Skeletal muscle satellite cell (primary cell): ENCODE measurements at regions not wholly inside any gene's neighbourhood (a gene's known extent, or its start where the extent isn't known, plus 50 kb on each side); places are given as distances from the start of the nearest gene placed in this dataset.

Source experiments
- H3K27me3 ChIP-seq: 2 replicates; pipeline ENCODE4 v1.7.0; 2013; ENCODE audit warnings: low read length; ENCODE audit not compliant: control insufficient read depth, insufficient read depth
- H3K36me3 ChIP-seq: 2 replicates; pipeline ENCODE4 v1.7.0; 2013; ENCODE audit warnings: mild to moderate bottlenecking, control low read depth, low read length; ENCODE audit not compliant: insufficient read depth
- H3K4me1 ChIP-seq: 2 replicates; pipeline ENCODE4 v1.7.0; 2013; ENCODE audit warnings: low read length; ENCODE audit not compliant: control insufficient read depth, insufficient read depth
- H3K4me2 ChIP-seq: 2 replicates; pipeline ENCODE4 v1.7.0; 2013; ENCODE audit warnings: mild to moderate bottlenecking, low read length
- H3K4me3 ChIP-seq: 2 replicates; pipeline ENCODE4 v1.7.0; 2013; ENCODE audit warnings: low read length
- H3K9ac ChIP-seq: 2 replicates; pipeline ENCODE4 v1.7.0; 2013; ENCODE audit warnings: mild to moderate bottlenecking, low read depth, low read length, moderate library complexity
- H3K9me3 ChIP-seq: replicated peaks from 2 replicates; pipeline ENCODE4 v1.7.0; 2013; ENCODE audit warnings: mild to moderate bottlenecking, control low read depth, low read length

DNA sequence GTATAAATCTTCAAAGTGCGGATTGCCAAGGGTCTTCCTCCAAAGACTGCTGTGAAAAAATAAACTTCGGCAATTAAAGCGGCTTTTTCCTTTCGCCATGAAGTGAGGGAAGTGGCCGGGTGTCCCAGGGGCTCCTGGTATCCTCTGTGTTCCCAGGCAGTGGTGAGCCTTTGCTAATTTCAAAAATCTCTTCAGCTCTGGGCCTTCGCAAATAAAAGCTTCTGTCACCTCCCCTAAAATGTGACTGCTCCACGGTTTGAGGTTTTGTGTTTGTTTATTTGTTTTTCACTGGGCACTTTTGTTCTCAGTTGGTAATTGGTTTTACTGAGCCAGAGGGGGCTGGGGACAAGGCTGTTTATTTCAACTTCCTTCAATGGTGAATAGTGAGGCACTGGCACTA is 270.1 kb upstream of the POU3F3 start:
- Histone ChIP-seq H3K4me2 (no peak overlapping the region), H3K4me3 (no peak overlapping the region), H3K36me3 (no peaks in the 10 kb centered on the region), H3K9me3 (no peaks in the 10 kb centered on the region), H3K9ac (no peak overlapping the region), H3K27me3 (no peaks in the 10 kb centered on the region), H3K4me1 (no peaks in the 10 kb centered on the region)

DNA sequence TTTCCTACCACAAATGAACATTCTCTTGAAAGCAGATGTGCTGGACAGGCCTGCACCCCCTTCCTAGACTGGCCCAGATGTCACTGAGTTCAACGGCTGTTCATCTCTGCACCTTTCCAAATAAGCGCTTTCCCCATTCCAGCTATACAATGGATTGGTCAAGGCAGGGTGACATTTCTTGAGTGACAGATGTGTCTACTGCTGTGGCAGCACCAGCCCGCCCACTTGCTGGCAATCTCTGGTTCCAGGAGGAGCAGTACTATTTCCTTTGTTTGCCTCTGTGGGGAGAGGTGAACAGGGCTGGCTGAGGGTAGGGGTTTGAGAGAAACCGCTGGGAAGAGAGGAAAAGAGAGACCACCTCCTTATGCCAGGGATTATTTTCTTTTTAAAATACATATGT is 269.5 kb upstream of the POU3F3 start:
- no peaks in the 10 kb centered on the region for H3K9me3 ChIP-seq
- H3K4me2 ChIP-seq, result no peak overlapping the region

GRCh38 chr2:104595576-104595975 is 258.3 kb upstream of the POU3F3 start:
- Histone ChIP-seq H3K9me3 (no peaks in the 10 kb centered on the region), H3K27me3 (no peaks in the 10 kb centered on the region), H3K4me1 (no peaks in the 10 kb centered on the region), H3K4me3 (no peak overlapping the region), H3K36me3 (no peaks in the 10 kb centered on the region), H3K4me2 (no peak overlapping the region), H3K9ac (no peak overlapping the region)

More for the DNA sequence above, 269.5 kb upstream of the POU3F3 start:
- H3K9ac ChIP-seq, result no peak overlapping the region
- H3K27me3 ChIP-seq, result no peaks in the 10 kb centered on the region
- no peaks in the 10 kb centered on the region for H3K36me3 ChIP-seq
- H3K4me3 ChIP-seq, result no peak overlapping the region
- no peaks in the 10 kb centered on the region for H3K4me1 ChIP-seq

DNA sequence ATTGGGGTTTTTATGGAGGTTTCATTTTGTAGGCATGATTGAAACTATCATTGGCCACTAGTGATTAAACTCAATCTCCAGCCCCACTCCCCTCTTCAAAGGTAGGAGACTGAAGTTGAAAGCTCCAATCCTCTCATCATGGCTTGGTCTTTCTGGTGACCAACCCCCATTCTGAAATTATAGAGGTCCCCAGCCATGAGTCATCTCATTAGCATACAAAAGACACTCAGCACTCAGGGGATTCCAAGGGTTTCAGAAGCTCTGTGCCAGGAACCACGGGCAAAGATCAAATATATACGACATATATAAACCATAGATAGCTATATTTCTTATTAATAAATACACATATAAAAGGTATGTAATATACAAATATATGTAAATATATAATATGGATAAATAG is 256.0 kb upstream of the POU3F3 start:
- Histone ChIP-seq H3K4me2 (no peak overlapping the region), H3K36me3 (no peaks in the 10 kb centered on the region), H3K4me3 (no peak overlapping the region), H3K9me3 (no peaks in the 10 kb centered on the region), H3K27me3 (no peaks in the 10 kb centered on the region), H3K9ac (no peak overlapping the region), H3K4me1 (no peaks in the 10 kb centered on the region)

DNA sequence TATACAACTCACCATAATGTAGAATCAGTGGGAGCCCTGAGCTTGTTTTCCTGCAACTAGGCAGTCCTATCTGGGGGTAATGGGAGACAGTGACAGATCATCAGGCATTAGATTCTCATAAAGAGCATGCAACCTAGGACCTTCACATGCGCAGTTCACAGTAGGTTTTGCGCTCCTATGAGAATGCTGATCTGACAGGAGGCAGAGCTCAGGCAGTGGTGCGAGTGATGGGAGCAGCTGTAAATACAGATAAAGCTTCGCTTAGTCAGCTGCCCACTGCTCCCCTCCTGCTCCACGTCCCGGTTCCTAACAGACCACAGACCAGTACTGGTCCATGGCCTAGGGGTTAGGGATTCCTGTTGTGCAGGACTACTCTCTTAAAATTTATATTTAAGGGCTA is 255.3 kb upstream of the POU3F3 start:
- H3K4me2 ChIP-seq, result no peak overlapping the region
- H3K9ac ChIP-seq, result no peak overlapping the region
- no peak overlapping the region for H3K4me3 ChIP-seq
- no peaks in the 10 kb centered on the region for H3K27me3 ChIP-seq
- H3K36me3 ChIP-seq, result no peaks in the 10 kb centered on the region
- H3K9me3 ChIP-seq, result no peaks in the 10 kb centered on the region
- H3K4me1 ChIP-seq, result no peaks in the 10 kb centered on the region

DNA sequence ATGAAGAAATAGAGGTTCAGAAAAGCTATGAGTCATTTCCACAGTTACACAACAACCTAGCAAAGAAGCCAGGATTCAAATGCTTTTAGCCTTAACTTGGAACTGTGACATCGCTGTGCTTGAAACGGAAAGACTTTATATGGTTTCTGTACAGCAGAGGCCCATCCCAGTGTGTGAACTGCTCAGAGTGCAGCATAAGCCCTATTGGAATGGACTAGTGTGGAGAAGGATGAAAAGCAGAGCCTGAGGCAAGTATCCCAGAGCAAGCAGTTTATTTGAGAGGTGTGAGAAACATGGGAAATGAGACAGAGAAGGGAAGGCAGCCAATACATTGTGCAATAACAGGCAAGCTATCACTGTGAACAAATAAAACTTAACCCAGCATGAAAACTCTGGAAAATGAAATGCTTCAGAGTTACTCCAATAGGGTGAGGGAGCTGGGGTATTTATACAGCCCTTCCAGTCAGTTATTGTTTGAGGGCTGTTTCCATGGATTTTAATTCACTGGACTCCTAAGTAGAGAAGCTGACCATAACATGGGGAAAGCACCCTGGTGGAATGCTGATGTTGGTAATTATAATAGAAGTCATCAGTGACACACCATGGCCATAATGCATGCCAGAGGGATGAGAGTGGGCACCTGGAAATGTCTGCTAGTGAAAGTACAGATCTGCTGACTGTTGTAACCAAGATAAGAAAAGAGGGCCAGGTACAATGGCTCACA is 254.0 kb upstream of the POU3F3 start:
- no peaks in the 10 kb centered on the region for H3K4me1 ChIP-seq
- H3K36me3 ChIP-seq, result no peaks in the 10 kb centered on the region
- no peaks in the 10 kb centered on the region for H3K27me3 ChIP-seq
- no peak overlapping the region for H3K4me3 ChIP-seq
- H3K4me2 ChIP-seq, result no peak overlapping the region
- no peaks in the 10 kb centered on the region for H3K9me3 ChIP-seq
- no peak overlapping the region for H3K9ac ChIP-seq

GRCh38 chr2:104606056-104606455 is 247.9 kb upstream of the POU3F3 start:
- Histone ChIP-seq H3K9me3 (no peaks in the 10 kb centered on the region), H3K4me1 (no peaks in the 10 kb centered on the region), H3K4me3 (no peak overlapping the region), H3K9ac (no peak overlapping the region), H3K27me3 (no peaks in the 10 kb centered on the region), H3K4me2 (no peak overlapping the region), H3K36me3 (no peaks in the 10 kb centered on the region)

- Histone ChIP-seq H3K9me3 (no peaks in the 10 kb centered on the region), H3K4me3 (no peak overlapping the region), H3K27me3 (no peaks in the 10 kb centered on the region), H3K36me3 (no peaks in the 10 kb centered on the region), H3K9ac (no peak overlapping the region), H3K4me1 (no peaks in the 10 kb centered on the region), H3K4me2 (no peak overlapping the region)
Observed at GRCh38 chr2:104616856-104617255, 237.1 kb upstream of the POU3F3 start.

DNA sequence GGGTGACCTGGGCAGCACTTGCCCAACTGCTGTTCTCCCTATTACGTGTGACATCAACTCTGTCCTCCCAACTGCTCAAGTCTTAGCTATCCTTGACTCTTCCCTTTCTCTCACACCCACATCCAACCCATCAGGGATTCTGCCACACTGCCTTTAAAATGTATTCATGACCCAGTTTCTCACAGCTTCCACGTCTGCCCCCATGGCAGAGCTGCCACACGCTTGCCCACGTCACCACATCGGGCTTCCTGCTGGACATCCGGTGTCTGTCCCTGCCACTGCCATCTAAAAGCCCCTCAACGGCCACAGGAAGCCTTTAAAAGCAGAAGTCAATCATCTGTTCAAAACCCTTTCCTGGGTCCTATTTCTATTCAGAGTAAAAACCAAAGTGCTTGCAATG is 233.1 kb upstream of the POU3F3 start:
- no peaks in the 10 kb centered on the region for H3K9me3 ChIP-seq
- H3K4me2 ChIP-seq, result no peak overlapping the region
- H3K36me3 ChIP-seq, result no peaks in the 10 kb centered on the region
- H3K9ac ChIP-seq, result no peak overlapping the region
- no peaks in the 10 kb centered on the region for H3K4me1 ChIP-seq
- H3K27me3 ChIP-seq, result no peaks in the 10 kb centered on the region
- H3K4me3 ChIP-seq, result no peak overlapping the region

GRCh38 chr2:104635608-104636007 is 218.3 kb upstream of the POU3F3 start:
- H3K9me3 ChIP-seq, result no peaks in the 10 kb centered on the region
- no peak overlapping the region for H3K4me2 ChIP-seq
- no peaks in the 10 kb centered on the region for H3K36me3 ChIP-seq
- H3K27me3 ChIP-seq, result no peaks in the 10 kb centered on the region
- H3K4me1 ChIP-seq, result no peaks in the 10 kb centered on the region
- H3K4me3 ChIP-seq, result no peak overlapping the region
- no peak overlapping the region for H3K9ac ChIP-seq

- Histone ChIP-seq H3K9ac (no peak overlapping the region), H3K36me3 (no peaks in the 10 kb centered on the region), H3K9me3 (no peaks in the 10 kb centered on the region), H3K4me3 (no peak overlapping the region), H3K27me3 (no peaks in the 10 kb centered on the region), H3K4me2 (no peak overlapping the region), H3K4me1 (no peaks in the 10 kb centered on the region)
Observed at GRCh38 chr2:104638190-104638858, 215.6 kb upstream of the POU3F3 start.

GRCh38 chr2:104638859-104639202 is 215.1 kb upstream of the POU3F3 start:
- Histone ChIP-seq H3K4me3 (no peak overlapping the region), H3K36me3 (no peaks in the 10 kb centered on the region), H3K27me3 (no peaks in the 10 kb centered on the region), H3K4me2 (no peak overlapping the region), H3K9me3 (no peaks in the 10 kb centered on the region), H3K9ac (no peak overlapping the region), H3K4me1 (no peaks in the 10 kb centered on the region)
